Breast epithelium (tissue), 3 donors: ENCODE measurements at regions not wholly inside any gene's neighbourhood (a gene's known extent, or its start where the extent isn't known, plus 50 kb on each side); places are given as distances from the start of the nearest gene placed in this dataset.

Source experiments
- CTCF ChIP-seq, 3 donors: fragments of 450-650 bp; IDR thresholded peaks; one replicate each; pipeline ENCODE4 v1.5.1; 2016 to 2017; ENCODE audit warnings: antibody characterized with exemption in 3 of 3, mild to moderate bottlenecking in 3 of 3, moderate library complexity in 3 of 3
- POLR2A ChIP-seq: fragments of 450-650 bp; IDR thresholded peaks from one replicate; pipeline ENCODE4 v1.6.1; 2016; ENCODE audit warnings: antibody characterized with exemption, mild to moderate bottlenecking, moderate library complexity
- POLR2AphosphoS5 ChIP-seq, 3 donors: sonication (generic); formaldehyde crosslinking; IDR thresholded peaks; one replicate each; pipeline ENCODE4 v1.6.1; 2017; ENCODE audit warnings: antibody characterized with exemption in 3 of 3

GRCh38 chr9:14535161-14535955 lies 157.9 kb downstream of the ZDHHC21 start:
- TF ChIP-seq POLR2A (no peak), CTCF (IDR thresholded peaks at IDR 0.05) (no peak), POLR2AphosphoS5 (IDR thresholded peaks at IDR 0.05) (no peak)
